ENCODE measurements at regions not wholly inside any gene's neighbourhood (a gene's known extent, or its start where the extent isn't known, plus 50 kb on each side); places are given as distances from the start of the nearest gene placed in this dataset.

DNA sequence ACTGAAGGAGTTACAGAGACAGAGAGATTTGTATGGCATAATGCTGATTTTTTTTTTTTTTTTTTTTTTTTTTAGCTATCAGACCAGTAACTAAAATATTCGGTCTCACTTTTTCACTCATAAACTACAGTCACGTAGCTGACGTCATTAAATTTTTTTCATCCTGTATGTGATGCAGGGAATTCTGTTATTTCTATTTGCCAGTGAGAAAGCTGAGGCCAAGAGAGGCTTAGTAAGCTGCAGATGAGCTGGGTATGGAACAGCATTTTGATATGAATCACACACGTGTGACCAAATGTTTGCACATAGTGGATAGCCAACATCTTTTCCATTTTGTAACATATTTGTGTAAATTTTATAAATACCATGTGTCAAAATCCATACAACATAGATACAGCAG, 79.1 kb upstream of the EPB41L3 start:
- Histone ChIP-seq H3K36me3 (replicated peaks) (no peaks in the 10 kb centered on the region), H3K9me3 (no peaks in the 10 kb centered on the region), H3K27me3 (ENCODE audit: low read depth) (peaks cover 20% of the 10 kb centered on the region), H3K4me1 (no peaks in the 10 kb centered on the region), H3K4me3 (no peak overlapping the region)
- DNase-seq (ENCODE audit: low spot score in 2 of 2) = no peak
- in situ Hi-C loops (cut with MboI; ENCODE audit: low sequenced_read_pairs) = no loop called here

DNA sequence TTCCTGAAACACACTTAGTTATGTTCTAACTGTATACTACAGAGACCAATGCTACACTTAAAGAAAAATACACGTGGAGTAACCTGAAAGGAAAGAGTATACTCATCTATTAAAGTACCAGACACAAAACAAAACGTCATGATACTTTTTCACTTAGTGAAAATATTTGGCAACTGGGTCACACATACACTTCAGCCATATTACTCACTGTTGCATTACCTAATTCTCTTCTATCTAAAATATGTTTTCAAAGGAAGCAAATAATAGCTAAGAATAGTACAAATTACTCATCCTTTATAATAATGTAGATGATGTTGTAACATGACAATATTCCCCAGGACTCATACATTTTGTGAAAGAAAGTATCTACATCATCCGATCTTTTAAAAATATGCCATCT, 76.5 kb upstream of the EPB41L3 start:
- in situ Hi-C loops (cut with MboI; ENCODE audit: low sequenced_read_pairs) = no loop called here
- no peak for DNase-seq (ENCODE audit: low spot score in 2 of 2)
- no peaks in the 10 kb centered on the region for H3K4me1 ChIP-seq
- H3K27me3 ChIP-seq (ENCODE audit: low read depth) = peaks cover 5% of the 10 kb centered on the region
- no peaks in the 10 kb centered on the region for H3K9me3 ChIP-seq
- no peak overlapping the region for H3K4me3 ChIP-seq
- H3K36me3 ChIP-seq (replicated peaks) = no peaks in the 10 kb centered on the region

DNA sequence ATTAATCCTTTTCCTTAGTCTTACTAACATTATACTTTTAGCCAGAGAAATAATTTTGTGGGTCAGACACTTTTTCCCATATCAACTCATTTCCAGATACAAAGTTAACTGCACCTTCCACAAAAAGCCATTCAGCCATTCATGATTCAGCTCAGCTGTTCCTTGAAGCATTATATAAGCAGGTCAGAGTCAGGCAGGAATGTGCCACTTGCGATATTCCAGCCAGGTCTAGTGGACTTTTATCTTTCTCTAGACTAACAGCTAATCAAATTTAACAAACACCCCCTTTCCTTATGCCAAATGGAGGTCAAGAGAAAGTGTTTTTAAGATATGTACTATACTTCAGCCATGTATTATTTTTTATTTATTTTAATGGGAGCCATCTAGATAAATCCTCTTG, 75.6 kb upstream of the EPB41L3 start:
- no peaks in the 10 kb centered on the region for H3K4me1 ChIP-seq
- in situ Hi-C loops (cut with MboI; ENCODE audit: low sequenced_read_pairs) = no loop called here
- no peaks in the 10 kb centered on the region for H3K9me3 ChIP-seq

DNA sequence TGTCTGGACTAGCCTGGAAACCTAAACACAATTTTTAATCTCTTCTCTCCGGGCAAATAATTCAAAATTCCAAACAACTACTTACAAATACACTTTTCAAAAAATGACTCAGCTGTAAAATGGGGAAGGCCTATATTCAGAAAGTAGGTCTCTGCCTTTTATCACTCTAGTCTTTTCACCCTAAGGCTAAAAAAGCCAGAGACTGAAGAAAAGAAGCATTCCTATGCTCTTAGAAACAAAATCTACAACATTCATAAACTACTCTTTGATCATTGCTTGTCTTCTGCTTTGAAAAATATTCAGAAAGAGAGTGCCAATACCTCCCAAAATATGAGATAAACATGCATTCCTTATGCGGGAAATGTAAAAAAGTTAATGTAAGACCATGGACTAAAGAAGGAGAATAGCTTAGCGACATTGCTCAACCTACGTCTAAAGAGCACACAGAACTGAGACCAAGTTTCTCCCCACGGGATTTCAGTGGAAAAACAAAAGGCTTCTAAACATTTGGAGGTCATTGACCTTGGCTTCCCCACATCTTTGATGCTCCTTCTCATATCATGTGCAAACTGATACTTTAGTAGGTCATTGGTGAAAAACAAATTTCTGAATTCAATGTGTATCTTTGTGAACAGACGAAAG, 74.4 kb upstream of the EPB41L3 start:
- H3K27me3 ChIP-seq (ENCODE audit: low read depth) = peaks cover 8% of the 10 kb centered on the region
- no peak for DNase-seq (ENCODE audit: low spot score in 2 of 2)
- in situ Hi-C loops (cut with MboI; ENCODE audit: low sequenced_read_pairs) = no loop called here
- H3K4me1 ChIP-seq = no peaks in the 10 kb centered on the region
- no peak overlapping the region for H3K4me3 ChIP-seq
- H3K36me3 ChIP-seq (replicated peaks) = no peaks in the 10 kb centered on the region
- H3K9me3 ChIP-seq = no peaks in the 10 kb centered on the region

More for the DNA sequence above, 75.6 kb upstream of the EPB41L3 start:
- Histone ChIP-seq H3K36me3 (replicated peaks) (no peaks in the 10 kb centered on the region), H3K4me3 (no peak overlapping the region), H3K27me3 (ENCODE audit: low read depth) (peaks cover 8% of the 10 kb centered on the region)
- DNase-seq (ENCODE audit: low spot score in 2 of 2) = no peak

DNA sequence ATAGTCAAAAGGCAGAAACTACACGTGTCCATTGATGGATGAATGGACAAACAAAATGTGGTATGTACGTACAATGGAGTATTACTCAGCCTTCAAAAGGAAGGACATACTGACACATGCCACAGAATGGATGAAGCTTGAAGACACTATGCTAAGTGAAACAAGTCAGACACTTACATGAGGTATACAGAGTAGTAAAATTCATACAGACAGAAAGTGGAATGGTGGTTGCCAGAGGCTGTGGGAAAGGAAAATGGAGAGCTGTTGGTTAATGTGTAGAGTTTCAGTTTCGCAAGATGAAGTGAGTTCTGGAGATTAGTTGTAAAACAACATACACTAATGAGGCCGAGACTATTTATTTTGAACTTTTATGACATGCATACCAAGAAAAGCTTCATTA, 67.4 kb upstream of the EPB41L3 start:
- in situ Hi-C loops (cut with MboI; ENCODE audit: low sequenced_read_pairs) = no loop called here
- H3K36me3 ChIP-seq (replicated peaks) = no peaks in the 10 kb centered on the region
- no peak for DNase-seq (ENCODE audit: low spot score in 2 of 2)

DNA sequence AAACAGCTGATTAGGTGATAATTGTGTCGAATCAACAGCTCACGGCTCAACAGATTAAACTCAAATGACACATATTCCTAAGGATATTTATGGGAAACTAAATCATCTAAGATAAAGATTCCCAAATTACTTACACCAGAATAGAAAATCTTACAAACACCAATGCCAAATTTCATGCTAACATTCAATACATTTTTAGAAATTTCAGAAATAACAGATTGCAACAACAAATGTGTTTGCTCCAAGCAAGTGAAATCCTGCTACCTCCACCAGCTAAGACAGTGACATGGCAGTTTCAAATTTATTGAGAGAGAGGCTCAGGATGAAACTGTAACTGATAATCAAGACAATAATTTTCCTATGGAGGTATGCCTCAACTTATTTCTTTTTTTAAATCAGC, 65.0 kb upstream of the EPB41L3 start:
- Histone ChIP-seq H3K27me3 (ENCODE audit: low read depth) (peaks cover 4% of the 10 kb centered on the region; the same call in 1 of the 2 replicates), H3K4me3 (no peak overlapping the region), H3K9me3 (no peaks in the 10 kb centered on the region), H3K4me1 (no peaks in the 10 kb centered on the region), H3K36me3 (replicated peaks) (no peaks in the 10 kb centered on the region)
- in situ Hi-C loops (cut with MboI; ENCODE audit: low sequenced_read_pairs) = no loop called here
- no peak for DNase-seq (ENCODE audit: low spot score in 2 of 2)

More for the DNA sequence above, 67.4 kb upstream of the EPB41L3 start:
- peaks cover 7% of the 10 kb centered on the region; the same call in 1 of the 2 replicates for H3K27me3 ChIP-seq (ENCODE audit: low read depth)
- H3K4me3 ChIP-seq = no peak overlapping the region
- no peaks in the 10 kb centered on the region for H3K9me3 ChIP-seq
- H3K4me1 ChIP-seq = no peaks in the 10 kb centered on the region

DNA sequence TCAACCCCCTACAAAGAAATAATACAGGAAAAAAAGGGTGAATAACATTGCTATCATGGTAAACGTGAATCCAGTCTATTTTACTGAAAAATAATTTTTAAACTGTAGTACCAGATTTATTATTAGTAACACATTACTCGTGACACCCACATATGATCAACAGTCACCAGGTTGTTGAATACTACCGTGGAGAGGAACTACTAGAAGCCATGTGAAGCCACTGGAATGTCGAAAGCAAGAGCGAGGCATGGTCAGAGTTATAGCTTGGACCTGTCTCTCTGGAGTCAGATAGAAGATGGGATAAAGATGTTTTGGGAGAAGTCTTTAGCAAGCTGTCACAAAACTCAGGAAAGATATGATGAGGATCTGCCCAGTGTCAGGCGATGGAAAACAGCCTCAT, 63.2 kb upstream of the EPB41L3 start:
- Histone ChIP-seq H3K4me1 (no peaks in the 10 kb centered on the region), H3K36me3 (replicated peaks) (no peaks in the 10 kb centered on the region), H3K4me3 (no peak overlapping the region), H3K9me3 (no peaks in the 10 kb centered on the region), H3K27me3 (ENCODE audit: low read depth) (peaks cover 4% of the 10 kb centered on the region; the same call in 1 of the 2 replicates)
- no peak for DNase-seq (ENCODE audit: low spot score in 2 of 2)
- in situ Hi-C loops (cut with MboI; ENCODE audit: low sequenced_read_pairs) = no loop called here

DNA sequence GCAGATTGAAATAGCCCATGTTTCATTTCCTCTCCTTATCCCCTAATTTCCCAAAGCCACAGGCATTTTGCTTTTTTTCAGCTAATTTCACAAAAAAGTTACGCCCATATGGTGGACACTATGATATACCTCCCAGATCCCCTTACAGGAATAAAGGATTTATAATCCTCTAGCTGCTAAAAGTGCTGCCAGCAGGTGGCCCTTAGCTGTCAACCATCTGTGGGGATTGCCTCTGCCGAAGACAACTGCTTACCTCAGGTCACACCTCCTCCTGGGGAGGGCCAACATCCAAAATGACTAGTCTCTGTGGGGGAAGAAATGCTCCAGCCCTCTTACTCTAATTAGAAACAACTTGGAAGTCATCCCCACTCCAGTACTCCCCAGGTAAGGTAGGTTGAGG, 61.0 kb upstream of the EPB41L3 start:
- peaks cover 4% of the 10 kb centered on the region; the same call in 1 of the 2 replicates for H3K27me3 ChIP-seq (ENCODE audit: low read depth)
- DNase-seq (ENCODE audit: low spot score in 2 of 2) = no peak
- H3K4me1 ChIP-seq = no peaks in the 10 kb centered on the region
- H3K4me3 ChIP-seq = no peak overlapping the region
- no peaks in the 10 kb centered on the region for H3K9me3 ChIP-seq
- in situ Hi-C loops (cut with MboI; ENCODE audit: low sequenced_read_pairs) = no loop called here
- H3K36me3 ChIP-seq (replicated peaks) = no peaks in the 10 kb centered on the region

DNA sequence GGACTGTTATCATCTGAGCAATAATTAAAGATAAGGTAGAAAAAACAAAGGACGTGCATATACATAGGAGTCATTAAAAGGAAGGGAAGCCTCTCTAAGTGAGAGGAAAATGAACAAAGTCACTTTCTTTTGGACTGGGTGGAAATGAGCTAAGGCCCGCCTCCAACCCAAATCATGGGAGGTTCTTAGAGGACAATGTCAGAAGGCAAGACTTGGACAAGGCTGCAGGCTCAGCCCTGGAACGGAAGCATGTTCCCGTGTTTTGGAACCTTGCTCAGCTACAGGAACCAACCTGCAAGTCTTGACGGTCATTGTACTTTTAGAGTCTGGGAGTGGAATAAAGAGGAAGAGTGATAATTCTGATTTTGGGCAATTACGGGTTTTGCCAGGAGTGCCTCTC, 59.4 kb upstream of the EPB41L3 start:
- H3K4me3 ChIP-seq = no peak overlapping the region
- in situ Hi-C loops (cut with MboI; ENCODE audit: low sequenced_read_pairs) = no loop called here
- DNase-seq (ENCODE audit: low spot score in 2 of 2) = no peak
- no peaks in the 10 kb centered on the region for H3K4me1 ChIP-seq
- H3K9me3 ChIP-seq = no peaks in the 10 kb centered on the region
- peaks cover 4% of the 10 kb centered on the region; the same call in 1 of the 2 replicates for H3K27me3 ChIP-seq (ENCODE audit: low read depth)
- H3K36me3 ChIP-seq (replicated peaks) = no peaks in the 10 kb centered on the region

DNA sequence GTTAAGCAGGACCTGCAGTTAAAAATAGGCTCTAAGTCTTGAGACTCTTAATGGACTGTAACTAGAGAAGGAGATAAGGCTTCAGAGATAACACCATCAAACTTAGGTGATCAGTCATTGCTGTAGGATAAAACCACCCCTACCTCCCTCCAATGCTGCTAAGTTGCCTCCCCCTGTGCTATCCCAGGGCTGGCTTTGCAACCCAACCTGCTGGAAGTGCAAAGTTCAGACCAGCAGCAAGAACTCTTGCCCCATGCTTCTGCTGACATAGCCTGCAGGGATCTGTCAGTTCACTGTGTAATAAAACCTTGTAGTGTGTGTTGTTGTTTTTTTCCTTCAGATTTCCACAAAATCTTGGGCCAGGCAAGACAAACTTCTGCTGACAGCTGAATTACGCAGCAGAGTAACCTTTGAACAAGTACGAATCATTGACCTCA, 57.4 kb upstream of the EPB41L3 start:
- Histone ChIP-seq H3K4me3 (no peak overlapping the region), H3K36me3 (replicated peaks) (no peaks in the 10 kb centered on the region), H3K9me3 (no peaks in the 10 kb centered on the region), H3K27me3 (ENCODE audit: low read depth) (no peaks in the 10 kb centered on the region), H3K4me1 (no peaks in the 10 kb centered on the region)
- DNase-seq (ENCODE audit: low spot score in 2 of 2) = no peak
- in situ Hi-C loops (cut with MboI; ENCODE audit: low sequenced_read_pairs) = no loop called here

DNA sequence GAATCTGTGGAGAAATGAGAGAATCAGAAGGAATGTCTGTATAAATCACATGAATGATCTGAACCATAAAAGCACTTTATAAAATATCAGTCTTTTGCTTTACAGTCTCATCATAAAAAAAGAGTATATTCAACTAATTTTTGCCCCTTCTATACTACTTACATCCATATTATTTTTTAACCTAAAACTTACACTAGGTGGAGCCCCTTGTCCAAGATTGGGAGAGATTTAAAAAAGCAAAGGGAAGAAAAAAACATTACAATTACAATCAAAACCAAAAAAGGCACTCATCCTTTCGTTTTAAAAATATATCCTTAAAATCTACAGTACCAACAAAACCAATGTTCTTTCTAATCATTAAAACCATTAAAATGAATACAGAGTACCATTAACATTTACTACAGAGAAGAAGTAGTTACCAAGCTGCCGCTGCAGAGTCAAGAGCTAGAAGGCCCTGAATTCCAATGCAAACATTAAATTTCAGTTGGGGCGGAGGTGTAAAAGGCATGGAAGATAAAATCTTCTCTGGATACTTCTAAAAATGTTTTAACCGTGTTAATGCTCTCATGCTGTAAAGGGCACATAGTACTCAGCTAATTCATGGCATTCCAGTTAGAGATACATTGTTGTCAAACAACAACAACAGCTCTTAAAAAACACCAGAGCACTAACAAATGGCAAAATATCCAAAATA, 56.7 kb upstream of the EPB41L3 start:
- Histone ChIP-seq H3K36me3 (replicated peaks) (no peaks in the 10 kb centered on the region), H3K4me3 (no peak overlapping the region), H3K4me1 (no peaks in the 10 kb centered on the region), H3K27me3 (ENCODE audit: low read depth) (no peaks in the 10 kb centered on the region), H3K9me3 (no peaks in the 10 kb centered on the region)
- DNase-seq (ENCODE audit: low spot score in 2 of 2) = peak in 1 of 2 experiments; percentile 24
- in situ Hi-C loops (cut with MboI; ENCODE audit: low sequenced_read_pairs) = no loop called here

DNA sequence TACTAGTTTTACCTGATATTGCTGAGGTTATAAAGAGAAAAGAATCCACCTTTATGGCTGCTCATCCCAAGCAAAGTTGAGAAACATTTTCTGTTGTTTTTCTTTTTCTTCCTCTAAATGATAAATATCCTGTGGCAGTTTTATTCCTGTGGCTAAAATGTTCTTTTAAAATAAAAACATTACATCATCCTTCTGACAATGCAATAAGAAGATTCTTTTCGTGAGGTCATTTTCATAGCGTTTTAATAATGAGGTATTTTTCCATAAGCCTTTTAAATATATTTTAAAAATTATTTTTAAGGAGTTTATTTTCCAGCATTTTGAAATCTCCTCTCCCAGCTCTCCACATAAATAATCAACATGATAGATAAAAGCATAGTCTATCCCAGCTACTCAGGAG, 52.8 kb upstream of the EPB41L3 start:
- DNase-seq (ENCODE audit: low spot score in 2 of 2) = no peak
- H3K27me3 ChIP-seq (ENCODE audit: low read depth) = peaks cover 4% of the 10 kb centered on the region; the same call in 1 of the 2 replicates
- in situ Hi-C loops (cut with MboI; ENCODE audit: low sequenced_read_pairs) = loop anchor here (25.0 kb wide), 1 partner anchor 291 kb away; the partner anchor contains the start of gene TMEM200C
- no peaks in the 10 kb centered on the region for H3K36me3 ChIP-seq (replicated peaks)
- H3K4me1 ChIP-seq = no peaks in the 10 kb centered on the region
- H3K9me3 ChIP-seq = no peaks in the 10 kb centered on the region
- H3K4me3 ChIP-seq = no peak overlapping the region

Data from HAP-1 (cell line).